AG08396 (cell line): ENCODE measurements at regions not wholly inside any gene's neighbourhood (a gene's known extent, or its start where the extent isn't known, plus 50 kb on each side); places are given as distances from the start of the nearest gene placed in this dataset.
"Not testable (repeated sequence)": the region's sequence is repeated elsewhere in the genome, so short reads cannot be mapped to it uniquely, and the experiment has no call there.

Experiments
- DNase-seq: peaks from one replicate; pipeline ENCODE4 v3.0.0; 2012; ENCODE audit warnings: low spot score, mixed read lengths

- DNase-seq, result no peak
These were observed 106.3 kb upstream of the RNU6-1 start for GRCh38 chr15:67945951-67946700.

DNA sequence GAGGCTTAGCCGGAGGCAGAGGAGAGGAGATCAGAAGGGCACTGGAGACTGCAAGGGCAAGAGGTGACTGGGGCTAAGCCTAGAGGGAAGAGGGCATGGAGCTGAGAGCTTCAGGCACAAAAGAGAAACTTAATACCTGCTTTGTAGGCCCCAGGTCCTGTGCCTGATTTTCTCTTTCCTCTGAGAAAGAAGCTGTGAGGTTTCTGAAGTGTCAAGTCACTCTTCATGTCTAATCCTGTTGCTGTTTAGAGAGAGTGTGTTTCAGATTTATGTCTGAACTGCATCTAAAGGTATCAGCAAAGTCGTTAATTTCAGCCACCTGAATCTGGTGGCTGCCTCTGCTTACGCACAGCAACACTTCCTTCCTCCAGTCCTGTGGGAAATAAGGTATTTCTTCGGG lies 106.9 kb upstream of the RNU6-1 start:
- no peak for DNase-seq

DNA sequence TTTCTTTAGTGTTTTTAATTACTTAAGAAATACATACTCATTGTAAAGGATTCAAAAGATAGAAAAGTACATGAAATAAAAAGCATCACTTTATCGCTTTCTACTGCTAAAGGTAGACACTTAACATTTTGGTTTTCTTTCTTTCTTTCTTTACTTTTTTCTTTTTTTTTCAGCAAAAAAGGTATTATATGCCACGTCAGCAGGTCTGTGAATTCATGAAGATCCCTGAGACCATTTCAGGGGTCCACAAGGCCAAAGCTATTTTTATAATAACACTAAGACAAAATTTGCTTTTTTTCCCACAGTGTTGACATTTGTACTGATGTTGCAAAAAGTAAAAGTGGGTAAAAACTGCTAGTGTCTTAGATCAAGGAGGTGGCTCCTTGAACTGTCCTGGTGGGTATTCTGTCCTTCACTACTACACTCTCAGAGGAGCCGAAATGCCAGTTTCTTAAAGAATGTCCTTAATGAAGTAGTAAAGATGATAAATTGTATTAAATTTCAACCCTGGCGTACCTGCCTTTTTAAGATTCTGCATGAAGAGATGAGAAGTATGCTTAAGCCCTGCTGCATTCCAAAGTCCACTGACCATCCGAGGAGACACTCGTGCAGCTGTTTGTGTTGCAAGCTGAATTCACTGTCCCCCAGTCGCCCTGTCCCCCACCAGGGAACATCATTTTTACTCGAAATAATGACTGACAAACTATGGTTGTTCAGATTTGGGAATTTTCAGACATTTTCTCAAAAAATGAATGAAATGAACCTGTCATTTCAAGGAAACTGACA lies 106.7 kb upstream of the PIAS1 start:
- no peak for DNase-seq

DNA sequence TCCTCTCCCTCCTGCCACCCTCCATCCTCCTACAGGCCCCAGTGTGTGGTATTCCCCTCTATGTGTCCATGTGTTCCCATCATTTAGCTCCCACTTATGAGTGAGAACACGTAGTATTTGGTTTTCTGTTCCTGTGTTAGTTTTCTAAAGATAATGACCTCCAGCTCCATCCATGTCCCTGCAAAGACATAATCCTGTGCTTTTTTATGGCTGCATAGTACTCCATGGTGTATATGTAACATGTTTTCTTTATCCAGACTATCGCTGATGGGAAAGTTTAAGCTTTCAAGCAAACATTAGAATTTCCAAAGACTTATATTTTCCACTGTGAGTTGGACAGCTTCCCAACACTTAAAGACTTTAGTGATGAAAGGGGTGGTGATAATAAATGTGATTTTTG lies 105.9 kb upstream of the PIAS1 start:
- no peak for DNase-seq

- DNase-seq, result not testable (repeated sequence)
These were observed 102.9 kb upstream of the PIAS1 start for GRCh38 chr15:67951187-67951586.

DNA sequence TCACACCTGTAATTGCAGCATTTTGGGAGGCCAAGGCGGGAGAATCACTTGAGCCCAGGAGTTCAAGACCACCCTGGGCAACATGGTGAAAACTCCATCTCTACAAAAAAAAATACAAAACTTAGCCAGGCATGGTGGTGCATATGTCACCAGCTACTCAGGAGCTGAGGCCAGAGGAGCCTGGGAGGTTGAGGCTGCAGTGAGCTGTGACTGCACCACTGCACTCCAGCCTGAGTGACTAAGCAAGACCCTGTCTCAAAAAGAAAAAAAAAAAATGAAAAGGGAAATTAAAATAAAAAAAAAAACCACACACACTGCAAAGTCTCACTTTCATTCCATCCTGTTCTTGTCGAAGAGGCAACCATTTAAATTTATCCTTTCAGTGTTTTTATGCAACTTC lies 100.8 kb upstream of the PIAS1 start:
- DNase-seq, result no peak

DNA sequence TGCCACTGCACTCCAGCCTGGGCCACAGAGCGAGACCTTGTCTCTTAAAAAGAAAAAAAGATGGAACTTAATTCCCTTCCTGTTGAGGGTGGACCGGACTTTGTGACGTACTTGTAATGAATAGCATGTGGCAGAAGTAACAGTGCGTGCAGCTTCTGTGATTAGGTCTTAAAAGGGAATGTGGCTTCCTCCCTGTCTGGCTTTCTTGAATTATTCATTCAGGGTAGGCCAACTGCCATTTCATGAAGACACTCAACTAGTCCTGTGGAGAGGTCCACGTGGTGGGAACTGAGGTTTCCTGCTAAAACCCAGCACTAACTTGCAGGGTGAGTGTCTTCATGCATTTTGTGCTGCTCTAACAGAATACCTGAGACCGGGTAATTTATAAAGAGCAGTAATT lies 98.9 kb upstream of the PIAS1 start:
- DNase-seq, result no peak

DNA sequence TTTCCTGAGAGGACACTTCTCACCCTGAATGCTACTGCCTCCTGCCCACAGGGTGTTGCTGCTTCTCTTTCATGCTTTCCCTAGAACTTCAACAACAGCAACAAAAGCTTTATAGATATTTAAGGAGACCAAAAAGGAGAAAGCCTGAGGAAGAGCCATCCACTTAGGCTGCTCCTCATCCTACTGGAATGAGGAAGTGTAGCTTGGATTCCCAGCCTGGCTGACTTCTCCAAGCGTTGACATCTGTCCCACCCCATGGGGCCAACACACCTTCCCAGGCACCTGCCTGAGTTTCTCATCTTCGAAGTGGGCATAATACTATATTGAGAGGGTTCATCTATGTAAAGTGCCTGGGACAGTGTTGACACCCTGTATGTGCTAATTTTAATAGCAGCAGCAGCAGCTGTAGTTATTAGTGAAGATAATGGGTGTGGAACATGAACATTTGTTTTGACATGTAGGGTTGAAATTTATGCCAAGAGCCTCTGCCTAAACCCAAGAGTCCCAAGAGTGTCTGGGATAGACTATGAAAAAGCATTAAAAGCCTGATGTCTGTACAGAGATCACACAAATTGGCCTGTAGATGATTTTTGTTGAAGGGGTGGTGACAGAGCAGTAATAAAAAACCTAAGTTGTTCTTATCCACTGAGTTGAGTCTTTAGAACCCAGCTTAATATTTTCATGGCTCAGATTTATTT lies 96.5 kb upstream of the PIAS1 start:
- DNase-seq, result no peak

DNA sequence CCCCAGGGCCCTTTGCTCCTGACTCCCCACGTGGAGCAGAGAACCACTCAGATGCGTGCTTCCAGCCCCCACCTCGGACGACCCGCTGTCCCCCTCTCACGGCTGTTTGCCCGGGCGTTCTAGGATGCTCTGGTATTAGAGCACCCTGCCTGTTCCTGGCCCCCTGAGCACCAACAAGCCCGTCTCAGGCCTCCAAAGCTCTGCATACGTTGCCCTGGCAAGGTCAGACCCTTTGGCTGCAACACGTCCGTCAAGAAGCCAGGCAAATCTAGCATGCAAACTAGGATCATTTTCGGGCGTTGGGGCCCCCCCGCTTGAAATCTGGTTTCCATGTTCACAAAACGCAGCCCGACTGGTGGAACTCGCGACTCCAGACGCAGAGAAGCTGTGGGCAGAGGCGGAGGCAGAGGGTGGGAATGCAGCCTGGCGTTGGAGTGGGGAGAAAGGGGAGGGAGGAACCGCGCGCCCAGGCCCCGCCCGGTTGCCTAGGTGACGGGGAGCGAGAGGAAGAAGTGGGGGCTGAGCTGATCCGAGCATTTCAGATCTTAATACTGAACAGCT lies 86.2 kb upstream of the PIAS1 start:
- DNase-seq, result peak; percentile 71

DNA sequence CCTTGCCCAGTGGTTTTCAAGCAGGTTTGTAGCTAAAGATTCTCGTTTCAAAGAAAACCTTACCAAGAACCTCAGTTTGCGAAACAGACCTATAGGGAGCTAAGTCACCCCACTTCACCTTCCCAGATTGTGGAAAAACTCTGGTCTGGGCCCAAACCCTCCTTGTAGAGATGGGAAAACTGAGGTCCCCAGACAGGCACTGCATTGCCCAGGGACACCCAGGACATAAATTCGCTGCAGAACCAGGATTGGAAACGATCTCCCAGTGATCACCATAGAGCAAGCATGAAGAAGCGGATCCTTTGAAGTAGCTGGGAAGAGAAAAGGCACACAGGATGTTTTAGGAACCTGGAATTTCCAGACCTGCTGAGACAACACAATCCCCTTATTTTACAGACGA lies 85.6 kb upstream of the PIAS1 start:
- DNase-seq, result no peak

DNA sequence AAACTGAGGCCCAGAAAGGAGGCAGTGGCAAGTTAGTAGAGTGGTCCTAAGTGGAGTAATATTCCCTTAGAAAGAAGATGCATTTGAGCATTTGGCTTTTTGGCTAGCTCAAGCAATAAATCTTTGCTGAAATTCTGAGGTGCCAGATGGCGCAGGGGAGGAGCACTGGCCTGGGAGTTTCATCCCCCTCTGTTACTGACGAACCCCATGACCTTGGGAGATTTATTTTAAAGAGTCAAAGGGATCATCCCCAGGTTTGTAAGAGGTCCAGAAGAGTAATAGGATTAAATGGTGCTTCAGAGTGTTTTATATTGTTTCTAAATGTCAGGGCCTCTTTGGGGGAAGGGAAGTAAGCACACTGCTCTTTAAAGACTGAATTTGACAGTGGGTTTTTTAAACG lies 85.1 kb upstream of the PIAS1 start:
- DNase-seq, result no peak

DNA sequence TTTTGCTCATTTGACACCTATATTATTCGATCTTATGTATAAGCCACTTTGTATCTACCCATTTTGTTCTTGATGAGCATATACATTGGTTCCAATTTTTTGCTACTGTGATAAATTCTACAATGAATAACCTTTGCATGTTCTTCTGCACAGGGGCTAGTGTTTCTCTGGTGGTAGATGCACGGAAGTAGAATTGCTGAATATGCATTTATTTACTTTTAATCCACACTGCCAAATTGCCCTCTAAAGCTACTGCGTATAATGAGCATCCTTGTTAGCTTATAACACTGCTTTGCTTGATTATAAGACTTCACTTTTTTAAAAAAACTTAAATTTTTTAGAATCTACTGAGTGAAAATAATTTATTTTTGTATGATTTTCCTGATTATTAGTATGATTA lies 84.2 kb upstream of the PIAS1 start:
- DNase-seq, result no peak

DNA sequence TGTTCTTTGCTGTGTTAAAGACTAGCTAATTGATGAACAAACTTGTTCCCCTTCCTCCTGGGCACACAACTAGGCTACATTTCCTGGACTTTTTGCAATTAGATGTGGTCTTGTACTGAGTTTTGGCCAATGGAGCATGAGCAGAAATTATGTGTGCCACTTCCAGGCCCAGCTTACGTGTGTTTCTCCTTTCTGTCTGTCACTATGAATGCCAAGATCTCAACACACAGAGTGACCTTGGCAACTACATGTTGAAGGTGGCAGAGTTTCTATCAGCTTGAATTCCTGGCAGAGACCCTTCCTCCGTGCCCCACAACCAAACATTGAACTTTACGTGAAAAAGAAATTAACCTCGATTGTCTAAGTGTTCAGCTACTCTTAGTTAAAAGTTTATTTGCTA lies 81.7 kb upstream of the PIAS1 start:
- DNase-seq, result no peak

- no peak for DNase-seq
These were observed 80.3 kb upstream of the PIAS1 start for GRCh38 chr15:67973846-67974245.

DNA sequence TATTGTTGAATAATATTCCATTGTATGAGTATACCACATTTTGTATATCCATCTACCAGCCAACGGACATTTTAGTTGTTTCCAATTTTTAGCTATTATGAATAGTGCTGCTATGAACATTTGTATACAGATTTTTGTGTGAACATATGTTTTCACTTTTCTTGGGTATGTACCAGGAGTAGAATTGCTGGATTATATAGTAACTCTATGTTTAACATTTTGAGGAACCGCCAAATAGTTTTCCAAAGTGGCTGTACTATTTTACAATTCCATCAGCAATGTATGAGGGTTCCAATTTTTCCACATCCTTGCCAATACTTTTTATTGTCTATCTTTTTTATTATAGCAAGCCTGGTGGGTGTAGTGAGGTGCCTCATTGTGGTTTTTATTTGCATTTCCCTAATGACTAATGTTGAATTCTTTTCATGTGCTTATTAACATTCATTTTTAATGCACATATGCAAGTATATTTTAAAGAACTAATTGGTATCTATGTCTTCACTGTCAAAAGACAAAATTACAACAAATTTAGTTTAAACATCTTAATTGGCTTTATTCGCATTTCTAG lies 77.5 kb upstream of the PIAS1 start:
- no peak for DNase-seq

GRCh38 chr15:67977414-67978089 lies 76.6 kb upstream of the PIAS1 start:
- DNase-seq, result no peak

- DNase-seq, result no peak
These were observed 74.8 kb upstream of the PIAS1 start for GRCh38 chr15:67979281-67979680.

DNA sequence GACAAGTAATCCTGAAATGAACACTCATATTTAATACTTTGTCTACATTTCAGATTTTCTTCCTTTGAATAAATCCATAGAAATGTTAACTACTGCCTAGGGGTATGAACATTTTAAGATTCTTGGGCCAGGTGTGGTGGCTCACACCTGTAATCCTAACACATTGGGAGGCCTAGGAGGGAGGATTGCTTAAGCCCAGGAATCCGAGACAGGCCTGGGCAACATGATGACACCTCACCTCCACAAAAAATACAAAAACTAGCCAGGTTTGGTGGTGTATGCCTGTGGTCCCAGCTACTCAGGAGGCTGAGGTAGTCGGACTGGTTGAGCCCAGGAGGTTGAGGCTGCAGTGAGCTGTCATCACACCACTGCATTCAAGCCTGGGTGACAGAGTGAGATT lies 73.9 kb upstream of the PIAS1 start:
- no peak for DNase-seq

DNA sequence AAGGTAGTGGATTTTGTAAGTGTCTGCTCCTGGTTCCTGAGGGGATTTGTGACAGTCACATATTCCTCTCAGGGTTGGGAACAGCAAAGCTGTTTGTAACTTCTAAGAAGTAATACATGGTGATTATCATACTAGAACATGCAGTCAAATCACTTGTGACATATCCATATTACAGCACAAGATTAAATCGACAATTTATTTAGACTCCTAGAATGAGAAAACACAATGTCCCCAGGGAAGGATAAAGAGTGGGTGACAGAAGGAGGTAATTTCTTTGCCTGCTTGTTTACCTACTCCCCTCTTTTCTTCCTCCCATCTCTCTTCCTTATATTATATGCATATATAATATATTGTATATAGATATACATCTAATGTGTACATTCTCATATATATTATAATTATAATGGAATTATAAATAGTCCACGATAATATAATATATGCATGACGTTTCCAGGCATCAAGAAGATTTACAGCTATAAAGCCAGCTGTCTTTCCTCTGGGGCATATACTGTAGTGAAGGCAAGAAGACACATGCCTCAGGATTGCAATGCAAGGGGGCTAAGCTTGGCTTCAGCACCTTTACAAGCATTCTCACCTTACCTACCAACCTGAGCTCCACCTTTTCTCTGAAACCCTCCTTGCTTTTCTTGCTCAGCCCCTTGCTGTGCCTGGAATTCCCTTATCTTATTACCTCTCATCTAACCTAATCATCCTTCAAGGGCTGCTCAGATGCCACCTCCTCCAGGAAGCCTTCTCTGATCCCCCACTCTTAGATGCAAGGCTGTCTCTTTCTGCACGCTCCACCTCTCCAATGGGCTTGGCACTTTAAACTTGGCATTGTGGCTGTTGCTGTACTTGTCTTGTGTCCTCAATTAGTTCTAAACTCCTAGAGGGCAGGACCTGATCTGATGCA lies 73.1 kb upstream of the PIAS1 start:
- no peak for DNase-seq

DNA sequence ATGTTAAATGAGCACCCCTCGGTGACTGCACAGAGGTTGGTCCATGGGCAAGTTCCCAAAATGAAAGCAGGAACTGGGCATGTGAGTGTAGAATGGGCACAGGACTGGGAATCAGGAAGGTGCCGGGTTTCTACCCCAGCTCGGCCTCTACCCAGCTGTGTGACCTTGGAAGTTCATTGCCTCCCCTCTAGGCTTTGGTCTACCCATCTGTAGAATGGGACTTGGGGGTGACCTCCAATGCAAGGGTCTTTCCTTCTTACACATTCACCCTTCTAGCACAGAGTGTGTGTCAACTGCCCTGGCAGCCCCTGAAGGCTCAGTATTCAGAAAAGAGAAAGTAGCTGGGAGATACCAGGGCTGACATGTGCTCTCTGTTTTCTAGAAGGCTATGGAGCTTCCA lies 72.3 kb upstream of the PIAS1 start:
- DNase-seq, result no peak

DNA sequence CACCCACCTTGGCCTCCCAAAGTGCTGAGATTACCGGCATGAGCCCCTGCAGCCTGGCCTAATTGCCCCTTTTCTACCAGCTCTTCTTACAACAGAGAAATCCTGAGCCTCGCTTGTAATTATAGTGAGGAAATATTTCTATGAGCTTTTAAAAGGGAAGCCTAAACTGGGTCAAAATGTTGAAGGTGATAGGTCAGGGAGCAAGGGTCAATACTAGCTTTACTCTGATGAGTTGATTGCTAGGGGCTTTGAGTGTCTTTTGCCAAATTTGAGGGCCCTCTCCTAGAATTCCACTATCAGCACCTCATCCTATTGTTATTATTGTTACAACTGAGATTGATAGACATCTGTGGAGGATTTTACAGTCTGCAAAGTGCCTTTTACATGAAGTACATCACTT lies 62.4 kb upstream of the PIAS1 start:
- DNase-seq, result no peak
